ENCODE measurements at regions not wholly inside any gene's neighbourhood (a gene's known extent, or its start where the extent isn't known, plus 50 kb on each side); places are given as distances from the start of the nearest gene placed in this dataset.

DNA sequence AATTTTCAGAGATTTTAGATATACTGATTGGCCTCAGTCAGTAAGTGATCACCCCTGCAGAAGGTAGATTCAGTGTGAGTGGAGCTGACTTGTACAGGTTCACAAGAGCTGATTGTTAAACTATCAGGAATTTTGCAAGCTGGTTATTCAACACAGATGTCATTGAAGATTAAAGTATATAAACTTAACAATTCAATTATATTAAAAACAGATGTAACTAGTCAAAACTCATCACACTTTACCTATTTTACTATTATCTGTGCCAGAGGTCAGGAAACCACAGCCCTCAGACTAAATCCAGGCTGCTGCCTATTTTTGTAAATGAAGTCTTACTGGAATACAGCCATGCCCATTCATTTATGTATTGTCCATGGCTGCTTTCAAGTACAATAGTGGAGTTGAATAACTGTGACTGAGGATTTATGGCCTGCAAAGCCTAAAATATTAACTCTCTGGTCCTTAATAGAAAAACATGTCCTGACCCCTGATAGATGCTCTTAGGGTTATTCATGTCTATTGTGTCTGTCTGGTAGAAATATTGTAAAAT lies 429.3 kb upstream of the PDZRN3 start:
- Histone ChIP-seq H3F3A (ENCODE audit: low read depth) (no peaks in the 10 kb centered on the region), H3K79me2 (ENCODE audit: low read depth) (no peaks in the 10 kb centered on the region), H3K4me2 (no peak overlapping the region), H3K27ac (no peak overlapping the region), H3K9ac (no peak overlapping the region), H3K36me3 (no peaks in the 10 kb centered on the region), H3K4me3 (no peak overlapping the region), H4K20me1 (ENCODE audit: low read depth) (no peaks in the 10 kb centered on the region), H2AFZ (replicated peaks) (no peak overlapping the region), H3K4me1 (peaks cover 3% of the 10 kb centered on the region), H3K27me3 (no peaks in the 10 kb centered on the region), H3K9me3 (ENCODE audit: low read depth) (no peaks in the 10 kb centered on the region)
- Mint-ChIP-seq H3K4me1 (no peaks in the 10 kb centered on the region), H3K9me3 (no peaks in the 10 kb centered on the region), H3K27ac (no peak overlapping the region), H3K27me3 (ENCODE audit: insufficient read depth, low read depth) (peaks cover 3% of the 10 kb centered on the region), H3K36me3 (no peaks in the 10 kb centered on the region), H3K4me3 (no peak overlapping the region)
- no peak for TF ChIP-seq CTCF (IDR thresholded peaks at IDR 0.05)
- TF ChIP-seq EZH2phosphoT487 (IDR thresholded peaks at IDR 0.05) = no peak
- no peak for TF ChIP-seq EZH2 (IDR thresholded peaks at IDR 0.05)
- DNase-seq (ENCODE audit: low spot score) = no peak

DNA sequence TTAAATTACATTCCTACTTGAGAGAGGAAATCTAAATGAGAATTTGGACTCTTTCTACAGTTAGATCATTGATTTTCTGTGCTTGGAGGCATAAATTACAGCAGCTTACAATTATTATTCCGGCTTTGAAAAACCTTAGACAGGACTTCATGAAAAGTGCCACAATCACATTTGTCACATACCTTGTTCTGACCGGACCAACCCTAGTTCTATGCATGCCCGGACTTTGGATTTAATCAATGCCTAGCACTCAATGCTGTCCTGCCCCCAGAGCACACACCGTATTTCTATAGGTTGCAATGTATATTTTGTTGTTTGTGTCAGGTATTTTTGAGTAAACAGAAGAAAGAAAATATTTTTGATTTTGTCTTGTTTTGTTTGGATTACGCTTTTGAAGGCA lies 424.7 kb upstream of the PDZRN3 start:
- Histone ChIP-seq H3F3A (ENCODE audit: low read depth) (no peaks in the 10 kb centered on the region), H3K4me1 (peaks cover 6% of the 10 kb centered on the region), H3K4me2 (no peak overlapping the region), H2AFZ (replicated peaks) (no peak overlapping the region), H3K79me2 (ENCODE audit: low read depth) (no peaks in the 10 kb centered on the region), H3K4me3 (no peak overlapping the region), H4K20me1 (ENCODE audit: low read depth) (no peaks in the 10 kb centered on the region), H3K9ac (no peak overlapping the region), H3K36me3 (no peaks in the 10 kb centered on the region), H3K27me3 (no peaks in the 10 kb centered on the region), H3K27ac (no peak overlapping the region), H3K9me3 (ENCODE audit: low read depth) (no peaks in the 10 kb centered on the region)
- no peaks in the 10 kb centered on the region for H3K4me1 Mint-ChIP-seq
- no peaks in the 10 kb centered on the region for H3K9me3 Mint-ChIP-seq
- DNase-seq (ENCODE audit: low spot score) = no peak
- TF ChIP-seq EZH2 (IDR thresholded peaks at IDR 0.05) (no peak), EZH2phosphoT487 (IDR thresholded peaks at IDR 0.05) (no peak), CTCF (IDR thresholded peaks at IDR 0.05) (no peak)
- peaks cover 3% of the 10 kb centered on the region for H3K27me3 Mint-ChIP-seq (ENCODE audit: insufficient read depth, low read depth)
- no peaks in the 10 kb centered on the region for H3K36me3 Mint-ChIP-seq
- H3K4me3 Mint-ChIP-seq = no peak overlapping the region
- H3K27ac Mint-ChIP-seq = no peak overlapping the region

DNA sequence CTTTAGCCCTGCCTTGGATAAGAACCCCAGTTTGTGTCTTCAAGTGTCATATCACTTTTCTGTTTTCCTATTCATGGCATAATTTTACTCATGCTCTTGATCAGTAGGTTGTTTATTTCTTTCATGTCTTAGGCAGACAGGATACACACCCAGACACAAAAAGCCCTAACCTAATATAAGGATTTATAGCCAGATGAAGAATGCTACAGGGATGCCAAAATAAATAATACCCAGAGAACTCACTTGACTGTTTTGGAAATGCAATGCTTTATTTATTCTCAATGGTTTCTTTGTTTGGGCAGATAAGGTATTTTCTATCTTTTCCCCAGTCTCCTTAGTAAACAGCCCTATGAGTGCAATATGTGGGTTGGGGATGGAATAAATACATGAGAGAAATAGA lies 424.0 kb upstream of the PDZRN3 start:
- no peak overlapping the region for H3K27ac ChIP-seq
- H3K27ac Mint-ChIP-seq = no peak overlapping the region
- H3K9ac ChIP-seq = no peak overlapping the region
- H3K27me3 Mint-ChIP-seq (ENCODE audit: insufficient read depth, low read depth) = peaks cover 3% of the 10 kb centered on the region
- no peaks in the 10 kb centered on the region for H3K79me2 ChIP-seq (ENCODE audit: low read depth)
- no peak overlapping the region for H3K4me3 Mint-ChIP-seq
- H3K4me1 Mint-ChIP-seq = no peaks in the 10 kb centered on the region
- no peaks in the 10 kb centered on the region for H3K9me3 ChIP-seq (ENCODE audit: low read depth)
- H3K4me1 ChIP-seq = peaks cover 9% of the 10 kb centered on the region
- H3K4me3 ChIP-seq = no peak overlapping the region
- DNase-seq (ENCODE audit: low spot score) = no peak
- H3F3A ChIP-seq (ENCODE audit: low read depth) = no peaks in the 10 kb centered on the region
- H3K27me3 ChIP-seq = no peaks in the 10 kb centered on the region
- H3K9me3 Mint-ChIP-seq = no peaks in the 10 kb centered on the region
- no peak overlapping the region for H3K4me2 ChIP-seq
- no peaks in the 10 kb centered on the region for H3K36me3 Mint-ChIP-seq
- no peaks in the 10 kb centered on the region for H4K20me1 ChIP-seq (ENCODE audit: low read depth)
- peak overlapping the region; percentile 67 for H2AFZ ChIP-seq (replicated peaks)
- H3K36me3 ChIP-seq = no peaks in the 10 kb centered on the region
- TF ChIP-seq EZH2phosphoT487 (IDR thresholded peaks at IDR 0.05) (no peak), CTCF (IDR thresholded peaks at IDR 0.05) (no peak), EZH2 (IDR thresholded peaks at IDR 0.05) (no peak)

All from neural progenitor cell (in vitro differentiated cells).